HG03196 (cell line): ENCODE measurements at regions not wholly inside any gene's neighbourhood (a gene's known extent, or its start where the extent isn't known, plus 50 kb on each side); places are given as distances from the start of the nearest gene placed in this dataset.

Experiments used
- ATAC-seq: cut with Tn5 transposase; IDR thresholded peaks from one replicate; pipeline ENCODE4 v1.9.1; 2021; ENCODE audit not compliant: unreplicated experiment

DNA sequence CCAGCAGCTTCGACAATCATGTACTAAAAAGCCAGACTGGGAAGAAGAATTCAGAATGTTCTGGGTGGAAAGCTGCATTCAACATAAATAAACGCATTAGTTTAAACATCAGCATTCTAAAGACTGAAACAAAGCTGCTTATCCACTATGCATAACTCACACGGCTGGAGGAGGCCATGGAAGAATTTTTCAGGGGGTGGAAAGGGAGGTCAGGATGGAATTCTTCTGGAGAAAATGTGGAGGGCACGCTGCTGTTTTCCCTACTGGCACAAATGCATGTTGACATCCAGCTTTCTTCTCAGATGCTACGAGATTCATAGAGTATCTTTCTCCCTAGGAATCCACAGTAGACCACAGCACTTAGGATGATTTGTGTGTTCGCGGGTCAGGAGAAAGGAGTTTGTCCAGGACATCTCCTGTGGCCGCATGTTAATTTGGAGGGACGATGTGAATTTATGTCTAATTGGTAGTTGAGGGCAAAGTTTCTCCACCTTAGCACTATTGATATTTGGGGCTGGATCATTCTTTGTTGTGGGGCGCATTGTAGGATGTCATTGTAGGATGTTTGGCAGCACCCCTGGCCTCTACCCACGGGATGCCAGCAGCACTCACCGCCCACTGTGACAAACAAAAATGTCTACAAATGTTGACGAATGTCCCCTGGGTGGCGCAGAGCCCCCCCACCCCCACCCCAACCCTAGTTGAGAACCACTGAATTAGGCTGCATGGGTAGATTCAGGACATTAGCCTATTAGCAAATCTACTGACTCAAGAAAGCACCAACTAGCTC lies 86.5 kb upstream of the KAZN start:
- ATAC-seq: no peak

DNA sequence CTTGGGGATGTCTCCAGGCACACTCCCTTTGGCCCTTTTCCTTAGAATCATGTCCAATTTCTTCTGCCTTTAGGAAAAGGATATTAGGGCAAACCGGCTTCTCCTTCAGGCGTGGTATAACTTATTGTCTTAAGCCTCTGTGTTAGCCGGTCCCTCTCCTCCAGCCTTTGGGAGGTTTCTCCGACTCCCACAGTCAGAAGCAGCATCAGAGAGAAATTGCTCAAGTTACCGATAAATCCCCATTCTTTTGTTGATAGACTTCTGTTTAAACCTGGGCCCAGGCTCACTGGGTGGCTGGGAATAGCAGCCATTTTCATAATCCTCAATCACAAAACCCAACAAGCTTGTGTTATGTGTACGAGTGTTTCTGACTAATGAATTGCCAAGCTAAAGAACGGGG lies 85.4 kb upstream of the KAZN start:
- ATAC-seq: no peak

DNA sequence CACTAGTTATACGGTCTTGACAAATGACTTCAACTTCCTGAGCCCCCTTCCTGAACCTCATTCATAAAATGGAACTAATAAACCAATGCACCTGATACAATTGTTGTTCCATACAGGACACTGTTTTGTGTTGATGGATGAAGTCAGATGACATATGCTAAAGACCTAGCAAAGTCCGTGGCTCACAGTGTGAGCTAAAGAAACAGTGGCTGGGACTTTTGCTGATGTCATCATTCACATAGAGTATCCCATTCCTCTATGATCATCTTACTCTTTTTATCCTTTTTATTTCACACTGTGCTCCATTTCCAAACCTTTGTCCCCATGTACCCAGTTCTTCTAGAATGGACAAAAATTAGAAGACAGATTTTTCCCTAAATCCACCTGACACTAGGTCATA lies 83.7 kb upstream of the KAZN start:
- no peak for ATAC-seq

DNA sequence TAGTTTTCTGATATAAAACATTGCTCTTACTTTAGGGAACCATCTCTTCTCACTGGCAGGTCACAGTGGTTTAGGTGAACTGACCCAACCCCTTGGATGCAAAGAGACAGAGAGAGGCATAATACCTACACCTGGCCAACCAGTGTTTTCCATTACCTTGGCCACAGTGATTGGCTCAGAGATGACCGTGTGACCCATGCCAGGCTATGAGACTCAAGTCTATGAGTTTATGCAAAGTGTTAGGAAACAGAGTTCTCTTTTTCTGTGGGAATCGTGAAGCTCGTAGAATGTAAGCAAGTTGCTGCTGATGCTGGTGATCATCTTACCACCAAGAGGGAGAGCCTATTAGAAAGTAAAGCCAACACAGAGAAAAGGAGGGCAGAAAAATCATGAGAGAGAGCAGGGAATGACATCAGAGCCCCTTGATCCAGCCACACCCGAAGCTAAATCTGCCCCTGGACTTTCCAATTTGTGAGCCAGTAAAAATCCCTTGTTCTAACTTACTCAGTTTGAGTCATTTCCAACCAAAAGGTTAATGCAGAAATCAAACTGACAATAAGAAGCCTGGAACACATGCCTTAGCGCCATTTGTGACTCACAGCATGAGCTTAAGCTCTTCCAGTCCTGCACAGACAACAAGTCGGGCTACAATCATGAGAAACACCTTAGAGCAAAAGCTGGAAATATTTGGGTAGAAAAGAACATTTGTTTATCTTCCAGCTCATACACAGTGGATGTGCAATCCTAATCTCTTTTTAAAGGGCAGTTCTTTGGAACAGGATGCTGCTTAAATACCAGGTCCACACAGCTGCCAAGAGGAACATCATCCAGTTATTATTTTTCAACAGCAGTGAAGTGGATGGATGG lies 81.3 kb upstream of the KAZN start:
- no peak for ATAC-seq

DNA sequence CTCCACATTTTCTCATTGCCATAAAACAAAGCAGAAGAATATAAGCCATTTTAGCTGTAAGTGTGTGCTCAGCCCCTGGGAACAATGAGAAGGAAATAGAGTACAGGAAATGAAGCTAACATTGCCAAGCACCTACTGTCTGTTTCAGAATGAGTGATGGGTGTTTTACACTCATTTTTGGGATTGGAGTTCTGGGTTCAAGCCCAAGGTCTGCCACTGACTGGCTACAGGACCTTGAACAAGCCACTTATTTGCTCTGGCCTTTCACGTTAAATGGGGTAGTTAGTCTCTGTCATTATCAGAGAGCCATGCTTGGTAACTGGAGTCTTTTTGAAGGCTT lies 80.7 kb upstream of the KAZN start:
- no peak for ATAC-seq

DNA sequence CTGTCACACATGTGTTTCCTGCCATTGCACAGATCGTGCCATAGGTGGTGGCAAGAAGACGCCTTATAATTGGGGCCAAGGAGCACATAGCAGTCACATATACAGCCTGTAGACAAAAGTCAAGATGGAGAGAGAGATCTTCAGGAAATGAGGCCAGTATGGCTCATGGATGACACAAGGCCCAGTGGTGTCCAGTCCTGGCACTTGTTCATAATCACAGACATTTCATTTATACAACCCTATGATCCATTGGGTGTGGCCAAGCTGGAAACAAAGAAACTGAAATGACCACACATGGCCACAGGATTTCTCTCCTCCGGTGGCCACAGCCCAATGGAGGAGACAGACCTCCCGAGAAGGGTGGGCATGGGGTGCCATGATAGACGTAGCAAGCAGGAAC lies 78.5 kb upstream of the KAZN start:
- no peak for ATAC-seq

DNA sequence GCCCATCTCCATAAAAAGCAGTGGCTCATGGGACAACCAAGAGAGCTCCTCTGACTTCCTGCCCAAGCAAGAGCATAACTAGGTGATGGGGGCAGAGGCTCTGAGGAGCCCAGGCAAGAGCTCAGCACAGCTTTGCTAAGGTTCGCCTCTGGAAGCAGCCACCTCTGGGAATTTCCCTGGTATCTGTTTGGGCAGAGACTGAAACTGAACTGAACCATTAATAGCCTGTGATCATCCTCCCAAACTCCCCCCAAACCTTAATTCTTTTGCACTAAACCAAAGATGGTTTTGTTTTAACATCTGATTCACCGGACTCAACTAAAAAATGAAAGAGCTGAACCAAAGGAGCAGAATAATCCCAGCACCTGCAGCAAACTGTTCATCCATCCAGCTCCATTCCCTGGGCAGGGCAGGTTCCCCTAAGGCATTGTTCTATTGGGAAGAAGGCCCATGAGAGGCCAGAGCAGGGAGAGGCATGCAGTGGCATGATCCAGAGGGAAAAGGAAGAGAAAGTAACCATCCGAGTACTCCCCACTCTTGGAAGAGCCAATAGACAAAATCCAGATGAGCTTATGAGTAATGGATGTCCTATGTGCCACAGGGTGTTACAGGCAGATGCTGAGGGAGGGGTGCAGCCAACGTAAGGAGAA lies 77.8 kb upstream of the KAZN start:
- no peak for ATAC-seq

DNA sequence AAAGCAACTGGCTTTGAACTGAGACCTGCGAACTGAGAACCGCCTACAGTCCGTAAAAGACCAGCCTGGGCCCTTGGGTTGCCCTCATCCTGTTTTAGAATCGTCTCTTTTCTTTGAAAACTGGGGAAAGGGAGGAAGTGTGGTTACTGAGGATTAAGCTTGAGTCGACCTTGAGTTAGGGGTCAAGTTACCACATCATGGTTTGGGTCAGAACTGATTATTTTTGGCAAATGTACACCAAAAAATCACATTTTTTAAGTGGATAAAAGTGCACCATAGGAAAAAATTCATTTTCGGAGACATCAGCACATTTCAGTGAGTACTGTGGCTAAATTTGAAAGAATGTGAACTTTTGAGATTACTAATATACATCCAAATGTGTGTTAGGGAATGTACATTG lies 76.9 kb upstream of the KAZN start:
- ATAC-seq: no peak

DNA sequence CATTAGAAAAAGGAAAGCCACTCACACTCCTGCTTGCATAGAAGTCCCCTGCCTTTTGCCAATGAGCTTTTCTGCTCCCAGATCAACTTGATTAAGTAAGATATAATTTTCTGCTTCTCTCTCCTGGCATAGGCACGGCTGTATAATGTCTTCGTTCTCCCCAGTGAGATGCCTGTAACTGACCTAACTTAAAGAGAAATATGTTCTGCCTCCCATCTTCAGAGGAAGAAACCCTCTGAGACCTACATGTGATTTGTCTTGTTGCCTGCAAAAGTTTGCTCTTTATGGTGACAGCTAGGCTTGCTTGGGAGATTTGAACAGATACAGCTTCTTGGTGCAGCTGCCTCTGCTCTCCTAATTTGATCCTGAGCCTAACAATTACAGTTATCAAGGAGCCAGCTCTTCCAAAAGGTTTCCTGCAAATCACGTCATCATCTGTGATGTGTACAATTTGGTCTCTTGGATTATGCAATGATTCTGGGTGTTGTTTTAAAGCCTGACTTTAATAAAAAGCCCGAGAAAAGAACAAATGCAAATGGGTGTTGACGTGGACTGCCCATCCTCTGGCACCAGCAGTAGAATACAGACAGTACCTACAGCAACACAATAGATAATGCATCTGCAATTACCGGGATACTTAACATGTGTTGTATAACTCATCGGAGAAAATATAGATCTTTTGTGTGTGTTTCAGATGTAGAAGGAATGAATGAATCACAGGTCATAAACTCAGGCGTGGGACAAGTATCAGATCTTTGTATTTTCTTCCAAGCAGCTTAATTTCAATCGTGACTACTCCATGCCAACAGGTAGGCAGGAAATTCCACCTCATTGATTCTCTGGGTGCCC lies 76.2 kb upstream of the KAZN start:
- no peak for ATAC-seq

DNA sequence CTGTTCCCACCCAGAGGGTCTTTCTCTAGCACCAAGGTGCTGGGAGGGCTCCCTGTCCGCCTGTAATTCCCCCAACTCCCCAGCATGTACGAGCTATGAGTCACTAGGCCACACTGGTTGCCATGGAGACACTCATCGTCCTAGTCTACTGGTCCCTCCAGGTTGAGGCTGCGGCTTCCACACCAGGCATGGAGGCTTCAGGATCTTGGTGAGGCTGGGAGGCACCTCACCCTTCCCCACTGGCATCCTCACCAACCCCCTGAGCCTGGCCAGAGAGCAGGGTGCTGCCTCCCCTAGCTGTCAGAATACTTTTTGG lies 75.6 kb upstream of the KAZN start:
- ATAC-seq: no peak

DNA sequence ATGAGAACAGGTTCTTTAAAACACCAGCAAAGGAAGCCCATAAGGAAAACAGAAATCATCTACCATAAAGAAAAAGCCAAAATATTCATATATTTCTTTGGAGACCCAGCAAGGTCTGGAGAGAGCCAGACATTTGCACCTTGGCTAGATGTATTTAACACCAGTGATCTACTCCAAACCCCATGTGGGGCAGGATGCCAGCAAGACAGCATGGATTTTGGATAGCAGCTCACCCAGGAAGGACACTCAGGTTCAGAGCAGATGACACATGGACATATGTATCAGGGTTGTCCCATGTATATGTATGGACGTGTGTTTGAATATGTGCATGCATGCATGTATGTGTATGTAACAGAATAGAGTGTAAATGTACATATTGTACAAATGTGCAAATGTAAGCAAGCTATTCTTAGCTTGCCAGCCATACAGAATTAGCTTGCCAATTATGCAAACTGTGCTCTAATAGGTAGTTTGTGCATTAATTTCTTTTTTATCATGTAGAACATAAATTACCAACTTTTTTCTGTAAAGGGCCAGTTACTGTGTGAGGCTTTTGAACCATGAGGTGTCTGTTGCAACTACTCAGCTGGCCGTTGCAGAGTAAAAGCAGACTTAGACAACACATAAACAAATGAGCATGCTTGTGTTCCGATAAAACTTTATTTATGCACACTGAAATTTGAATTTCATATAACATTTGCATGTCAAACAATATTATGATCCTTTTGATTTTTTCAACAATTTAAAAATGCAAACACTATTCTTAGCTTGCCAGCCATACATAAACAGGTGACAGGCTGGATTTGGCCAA lies 73.5 kb upstream of the KAZN start:
- no peak for ATAC-seq

DNA sequence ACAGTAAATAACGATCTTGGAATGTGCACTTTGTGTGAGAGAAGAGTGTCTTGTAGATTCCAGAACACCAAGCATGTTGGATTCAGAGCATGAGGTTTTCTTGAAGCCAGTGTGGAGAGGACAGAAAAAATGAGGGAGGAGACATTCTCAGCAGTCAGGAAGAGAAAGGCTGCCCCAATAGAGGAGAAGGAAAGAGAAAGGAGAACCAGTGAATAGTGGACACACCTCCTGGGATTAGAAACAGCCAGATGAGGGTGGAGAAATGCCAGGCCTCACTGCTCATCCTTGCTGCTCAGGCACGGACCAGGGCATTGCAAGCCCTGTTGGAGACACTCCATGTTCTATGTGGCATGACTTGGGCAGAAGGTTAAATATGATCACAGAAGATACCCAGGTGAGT lies 69.0 kb upstream of the KAZN start:
- no peak for ATAC-seq

DNA sequence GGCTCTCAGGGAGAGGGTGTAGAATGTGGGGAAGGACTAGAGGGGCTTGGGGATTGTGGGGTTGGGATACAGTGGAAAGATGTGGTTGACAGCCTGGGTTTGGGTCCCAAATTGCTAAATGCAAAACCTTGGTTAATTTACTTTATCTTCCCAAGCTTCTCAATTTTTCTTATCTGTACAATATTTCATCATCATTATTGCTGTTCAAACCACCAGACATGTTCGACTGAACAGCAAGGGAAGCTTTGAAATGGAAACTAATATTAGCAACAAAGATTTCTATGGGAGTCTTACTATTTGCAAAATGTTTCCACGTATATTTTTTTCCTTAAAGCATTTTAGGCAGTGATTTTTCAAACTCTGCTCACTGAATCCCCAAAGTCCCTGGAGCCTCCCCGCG lies 67.0 kb upstream of the KAZN start:
- ATAC-seq: no peak

DNA sequence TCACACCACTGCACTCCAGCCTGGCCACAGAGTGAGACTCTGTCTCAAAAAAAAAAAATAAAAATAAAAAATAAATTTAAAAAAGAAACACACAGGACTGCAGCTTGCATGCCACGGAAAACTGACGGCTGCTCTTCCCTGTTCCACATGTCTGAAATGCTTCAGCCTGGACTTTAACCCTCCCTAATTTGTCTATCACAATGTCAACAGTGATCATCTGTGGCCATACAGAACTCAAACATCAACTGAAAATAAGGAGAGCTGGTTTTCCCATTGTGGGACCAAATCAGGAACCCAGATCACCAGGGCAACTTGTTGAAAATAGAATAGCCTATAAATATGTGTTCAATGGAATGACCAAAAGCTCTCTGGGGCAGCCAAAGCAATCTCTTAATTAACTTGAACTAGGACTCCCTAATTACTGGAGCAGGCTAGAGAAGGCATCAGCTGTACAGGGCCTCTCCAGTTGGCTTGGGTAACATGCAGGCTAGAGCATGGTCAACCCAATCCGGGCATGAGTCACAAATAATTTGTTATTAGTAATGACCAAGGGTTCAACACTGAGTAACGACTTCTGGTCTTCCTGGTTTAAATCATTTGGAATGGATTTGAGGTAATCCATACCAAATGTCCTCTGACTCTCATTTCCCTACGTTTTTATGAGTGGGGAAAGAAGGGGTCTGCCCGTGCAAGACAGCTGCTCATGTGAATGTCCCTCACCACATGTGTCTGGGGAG lies 62.7 kb upstream of the KAZN start:
- no peak for ATAC-seq

DNA sequence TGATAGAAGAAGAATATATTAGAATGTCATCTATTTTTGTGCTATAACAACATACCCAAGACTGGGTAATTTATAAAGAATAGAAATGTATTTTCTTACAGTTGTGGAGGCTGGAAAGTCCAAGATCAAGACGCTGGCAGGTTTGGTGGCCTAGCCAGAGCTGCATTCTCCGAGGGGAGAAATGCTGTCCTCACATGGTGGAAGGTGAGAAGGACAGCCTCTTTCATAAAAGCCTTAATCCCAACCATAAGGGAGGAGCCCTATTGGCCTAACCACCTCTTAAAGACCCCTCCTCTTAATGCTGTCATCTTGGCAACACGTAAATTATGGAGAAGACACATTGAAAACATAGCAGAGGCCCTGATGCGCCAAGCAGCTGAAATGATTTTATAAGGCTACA lies 60.1 kb upstream of the KAZN start:
- no peak for ATAC-seq

DNA sequence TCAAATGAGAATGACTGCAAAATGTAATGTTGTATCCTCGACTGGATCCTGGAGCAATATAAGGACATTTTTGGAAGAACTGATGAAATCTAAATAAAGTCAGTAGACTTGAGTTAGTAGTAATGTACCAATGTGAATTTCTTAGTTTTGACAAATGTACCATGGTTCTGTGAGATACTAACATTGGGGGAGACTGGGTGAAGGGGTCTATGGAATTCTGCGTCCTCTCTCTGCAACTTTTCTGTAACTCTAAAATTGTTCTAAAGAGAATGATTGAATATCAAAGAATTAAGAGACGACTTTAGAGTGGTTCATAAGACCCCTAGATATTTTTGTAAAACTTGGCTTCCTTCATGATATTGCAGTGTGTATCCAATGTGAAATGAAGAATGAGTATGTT lies 59.2 kb upstream of the KAZN start:
- no peak for ATAC-seq

DNA sequence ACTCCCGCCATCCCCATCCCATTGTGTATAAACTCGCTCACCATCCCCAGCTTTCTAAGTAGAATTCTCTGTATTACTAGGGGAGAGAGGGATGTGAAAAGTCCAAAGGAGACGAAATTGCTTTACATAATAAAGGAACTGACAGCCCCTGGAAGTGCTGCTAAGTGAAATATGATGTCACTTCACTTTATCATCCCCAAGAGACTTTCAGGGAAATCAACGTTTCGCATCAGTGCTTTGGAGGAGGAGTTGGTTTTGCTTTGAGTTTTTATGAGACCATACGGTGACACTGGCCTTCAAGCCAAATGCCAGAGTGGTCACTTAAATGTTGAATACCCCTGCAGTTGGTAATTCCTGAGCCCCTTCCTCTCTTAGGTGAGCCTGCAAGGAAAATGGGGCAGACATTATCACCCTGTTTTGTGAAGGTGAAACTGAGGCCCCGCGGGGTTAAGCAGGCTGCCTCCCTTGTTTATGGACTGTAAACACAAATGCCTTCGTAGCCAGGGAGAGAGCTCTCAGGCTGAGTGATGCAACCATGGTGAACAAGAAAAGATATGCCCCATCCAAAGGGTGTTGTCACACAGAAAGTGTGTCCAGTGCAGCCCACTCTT lies 58.4 kb upstream of the KAZN start:
- no peak for ATAC-seq

DNA sequence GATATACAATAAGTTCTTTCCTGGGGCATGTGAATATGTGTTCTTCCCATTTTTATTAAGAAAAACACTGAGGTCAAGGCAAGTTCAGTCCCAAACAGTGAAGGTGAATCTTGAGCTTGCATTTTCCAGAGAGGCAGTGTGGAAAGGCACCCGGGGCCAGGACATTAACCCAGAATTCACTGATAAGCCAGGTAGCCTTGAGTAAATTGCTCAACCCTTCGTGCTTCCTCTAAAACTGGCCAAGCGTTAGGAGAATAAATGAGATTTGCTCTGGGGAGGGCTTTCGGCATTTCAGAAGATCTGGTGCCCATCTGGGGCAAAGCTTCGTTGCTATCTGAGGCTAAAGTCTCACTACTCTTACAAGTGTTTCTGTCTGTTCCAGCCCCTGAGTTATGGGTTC lies 57.1 kb upstream of the KAZN start:
- no peak for ATAC-seq

DNA sequence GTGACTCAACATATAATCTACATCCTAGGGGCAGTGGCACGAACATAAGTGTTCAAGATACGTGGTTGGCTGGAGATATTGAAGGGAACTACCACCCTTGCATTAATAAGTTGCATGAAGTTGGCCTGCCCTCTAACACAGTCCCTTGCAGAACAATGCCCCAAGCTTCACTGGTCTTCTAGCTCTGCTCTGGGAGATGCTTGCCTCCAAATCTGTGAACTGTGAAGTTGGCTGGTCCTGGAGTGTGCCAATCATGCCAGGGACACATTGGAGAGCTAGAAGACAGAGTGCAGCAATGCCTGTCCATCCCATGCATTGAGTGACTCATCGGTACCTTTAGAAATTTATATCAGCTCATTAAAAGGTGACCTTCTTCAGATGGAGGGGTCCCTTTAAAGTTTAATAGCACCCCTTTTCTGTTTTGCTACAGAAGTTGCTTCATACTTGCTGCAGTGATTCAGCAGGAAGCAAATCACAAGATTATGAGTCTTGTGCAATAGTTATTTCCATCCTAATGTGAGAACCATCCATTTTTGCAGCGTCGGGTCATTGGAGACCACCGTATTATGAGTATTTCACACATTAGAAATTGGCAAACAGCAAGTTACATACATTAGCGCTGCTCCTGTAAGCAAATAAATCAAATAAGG lies 55.2 kb upstream of the KAZN start:
- no peak for ATAC-seq
